Muscle layer of colon (tissue), 2 donors: ENCODE measurements at regions not wholly inside any gene's neighbourhood (a gene's known extent, or its start where the extent isn't known, plus 50 kb on each side); places are given as distances from the start of the nearest gene placed in this dataset.
"Not testable (repeated sequence)": the region's sequence is repeated elsewhere in the genome, so short reads cannot be mapped to it uniquely, and the experiment has no call there.

Source experiments
- H3K27ac ChIP-seq: one replicate; pipeline ENCODE4 v1.7.0; 2013; ENCODE audit warnings: low read depth, mild to moderate bottlenecking, low read length, moderate library complexity
- H3K27me3 ChIP-seq, 2 donors: one replicate each; pipeline ENCODE4 v1.7.0; 2013; ENCODE audit warnings: low read length in 2 of 2, mild to moderate bottlenecking in 2 of 2; ENCODE audit not compliant: insufficient read depth in 2 of 2, control insufficient read depth in 1 of 2
- H3K36me3 ChIP-seq: one replicate; pipeline ENCODE4 v1.7.0; 2013; ENCODE audit warnings: mild to moderate bottlenecking, low read length; ENCODE audit not compliant: insufficient read depth
- H3K4me1 ChIP-seq: one replicate; pipeline ENCODE4 v1.7.0; 2013; ENCODE audit warnings: mild to moderate bottlenecking, low read length; ENCODE audit not compliant: insufficient read depth
- H3K4me3 ChIP-seq, 2 donors: one replicate each; pipeline ENCODE4 v1.7.0; 2013; ENCODE audit warnings: low read length in 2 of 2, low read depth in 1 of 2, mild to moderate bottlenecking in 1 of 2, moderate library complexity in 1 of 2
- H3K9ac ChIP-seq: one replicate; pipeline ENCODE4 v1.7.0; 2013; ENCODE audit warnings: low read length
- H3K9me3 ChIP-seq: one replicate; pipeline ENCODE4 v1.7.0; 2013; ENCODE audit warnings: mild to moderate bottlenecking, low read length
- donor health status: abdominal sarcoma.
- donor health status: Adenocarcinoma of cecum.

DNA sequence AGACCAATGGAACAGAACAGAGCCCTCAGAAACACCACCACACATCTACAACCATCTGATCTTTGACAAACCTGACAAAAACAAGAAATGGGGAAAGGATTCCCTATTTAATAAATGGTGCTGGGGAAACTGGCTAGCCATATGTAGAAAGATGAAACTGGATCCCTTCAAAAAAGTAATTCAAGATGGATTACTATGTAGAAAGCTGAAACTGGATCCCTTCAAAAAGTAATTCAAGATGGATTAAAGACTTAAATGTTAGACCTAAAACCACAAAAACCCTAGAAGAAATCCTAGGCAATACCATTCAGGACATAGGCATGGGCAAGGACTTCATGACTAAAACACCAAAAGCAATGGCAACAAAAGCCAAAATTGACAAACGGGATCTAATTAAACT lies 221.6 kb upstream of the EDNRA start:
- H3K27me3 ChIP-seq, H3K9ac ChIP-seq, H3K36me3 ChIP-seq, H3K4me3 ChIP-seq, H3K9me3 ChIP-seq, H3K27ac ChIP-seq, H3K4me1 ChIP-seq: not testable (repeated sequence)

DNA sequence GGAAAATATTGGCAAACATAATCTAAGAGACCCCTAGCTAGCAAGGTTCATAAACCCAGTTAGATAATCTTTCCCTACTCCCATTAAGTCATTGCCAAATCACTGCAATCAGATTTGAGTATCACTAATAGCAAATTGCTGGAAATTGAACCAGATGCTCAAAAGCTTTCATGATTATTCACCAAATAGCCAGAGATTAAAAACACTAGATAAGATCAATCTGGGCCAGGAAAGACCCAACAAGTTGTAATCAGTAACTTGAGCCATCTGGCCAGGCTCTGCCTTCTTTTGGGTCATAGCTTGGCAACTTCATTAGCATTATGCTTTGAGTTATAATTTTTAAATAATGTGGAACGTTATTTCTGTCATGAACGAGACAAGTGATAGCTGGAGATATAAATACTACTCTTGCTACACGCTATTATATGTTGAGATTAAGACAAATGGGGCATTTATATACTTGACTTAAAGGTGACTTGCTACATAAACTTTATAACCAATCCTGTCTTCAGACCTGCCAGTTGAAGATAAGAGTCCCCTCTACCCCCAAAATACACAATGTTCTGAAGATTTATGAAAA lies 196.6 kb upstream of the EDNRA start:
- no peak overlapping the region for H3K9ac ChIP-seq

DNA sequence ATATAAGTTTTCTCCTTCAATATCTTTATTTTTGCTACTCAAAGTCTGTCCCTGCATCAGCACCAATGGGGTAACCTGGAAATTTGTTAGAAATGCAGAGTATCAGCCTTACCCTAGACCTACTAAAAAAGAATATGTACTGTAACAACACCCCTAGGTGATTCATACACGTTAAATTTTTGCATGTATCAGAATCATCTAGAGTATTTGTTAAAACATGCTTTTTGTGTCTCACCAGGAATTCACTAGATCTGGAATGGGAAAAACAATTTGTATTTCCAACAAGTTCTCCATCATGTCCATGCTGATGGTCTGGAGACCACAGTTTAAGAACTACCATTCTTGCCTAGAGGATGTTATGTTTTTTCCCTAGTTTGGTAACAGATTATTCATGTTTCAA lies 196.0 kb upstream of the EDNRA start:
- no peaks in the 10 kb centered on the region for H3K36me3 ChIP-seq
- H3K4me1 ChIP-seq: no peaks in the 10 kb centered on the region
- H3K4me3 ChIP-seq: no peak overlapping the region
- no peaks in the 10 kb centered on the region for H3K9me3 ChIP-seq
- H3K9ac ChIP-seq: no peak overlapping the region
- no peaks in the 10 kb centered on the region for H3K27me3 ChIP-seq
- H3K27ac ChIP-seq: no peak overlapping the region

More for the DNA sequence above, 196.6 kb upstream of the EDNRA start:
- Histone ChIP-seq H3K36me3 (no peaks in the 10 kb centered on the region), H3K4me3 (no peak overlapping the region), H3K27me3 (no peaks in the 10 kb centered on the region), H3K4me1 (no peaks in the 10 kb centered on the region), H3K27ac (no peak overlapping the region), H3K9me3 (no peaks in the 10 kb centered on the region)

DNA sequence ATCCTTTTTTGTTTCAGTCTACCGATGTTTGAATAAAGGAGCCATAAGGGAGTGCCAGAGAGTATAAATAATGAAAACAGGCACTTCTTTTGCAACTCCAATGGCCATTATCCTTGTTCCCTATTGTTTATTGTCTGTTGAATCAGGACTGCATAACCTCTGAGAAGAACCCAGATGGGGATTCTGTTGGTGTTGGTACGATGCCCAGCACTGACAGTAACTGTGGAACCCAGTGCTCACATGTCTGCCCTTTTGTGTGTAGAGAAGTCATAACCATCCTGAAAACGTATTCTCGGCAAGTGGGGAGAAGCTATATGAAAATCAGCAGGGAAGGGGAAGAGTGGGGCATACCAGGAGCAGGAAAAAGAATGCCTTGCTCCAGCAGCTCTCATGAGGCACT lies 195.1 kb upstream of the EDNRA start:
- no peak overlapping the region for H3K27ac ChIP-seq
- no peak overlapping the region for H3K4me3 ChIP-seq
- H3K36me3 ChIP-seq: no peaks in the 10 kb centered on the region

DNA sequence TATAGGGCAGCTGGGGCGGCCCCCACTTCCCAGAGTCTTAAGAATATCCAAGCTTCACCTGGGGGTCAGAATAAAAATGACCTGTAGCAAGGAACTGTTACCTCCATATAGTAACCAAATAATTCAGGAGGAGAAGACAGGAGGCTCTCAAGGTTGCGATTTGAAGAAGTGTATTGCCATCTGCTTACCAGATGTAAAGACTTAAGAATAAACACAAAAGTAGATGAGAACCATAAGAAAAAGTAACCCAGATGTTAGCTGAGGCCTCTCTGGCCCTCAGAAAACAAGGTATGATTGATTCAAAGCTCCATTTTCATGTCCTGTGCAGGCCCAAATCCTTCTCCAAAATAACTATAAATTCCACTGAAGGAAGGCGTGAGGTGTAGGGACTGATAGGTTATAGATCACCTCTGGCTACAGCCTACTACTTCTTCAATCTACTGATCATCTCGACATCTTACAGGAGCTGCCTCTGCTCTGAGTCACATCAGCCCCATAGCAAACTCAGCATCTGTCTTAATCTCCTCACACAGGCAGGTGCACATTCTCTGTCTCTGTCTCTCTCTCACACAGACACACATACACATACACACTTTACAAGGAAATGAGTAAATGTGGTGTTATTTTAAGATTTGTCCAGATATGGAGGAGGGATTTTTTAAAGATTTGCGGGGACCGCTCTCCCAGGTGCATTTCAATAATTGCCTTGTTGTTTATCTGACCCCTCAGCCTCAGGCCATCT lies 193.9 kb upstream of the EDNRA start:
- H3K27ac ChIP-seq: no peak overlapping the region
- no peaks in the 10 kb centered on the region for H3K4me1 ChIP-seq
- no peak overlapping the region for H3K9ac ChIP-seq
- H3K4me3 ChIP-seq: no peak overlapping the region
- no peaks in the 10 kb centered on the region for H3K27me3 ChIP-seq
- H3K9me3 ChIP-seq: no peaks in the 10 kb centered on the region
- no peaks in the 10 kb centered on the region for H3K36me3 ChIP-seq

More for the DNA sequence above, 195.1 kb upstream of the EDNRA start:
- no peaks in the 10 kb centered on the region for H3K27me3 ChIP-seq
- H3K9me3 ChIP-seq: no peaks in the 10 kb centered on the region
- H3K9ac ChIP-seq: no peak overlapping the region
- H3K4me1 ChIP-seq: no peaks in the 10 kb centered on the region

DNA sequence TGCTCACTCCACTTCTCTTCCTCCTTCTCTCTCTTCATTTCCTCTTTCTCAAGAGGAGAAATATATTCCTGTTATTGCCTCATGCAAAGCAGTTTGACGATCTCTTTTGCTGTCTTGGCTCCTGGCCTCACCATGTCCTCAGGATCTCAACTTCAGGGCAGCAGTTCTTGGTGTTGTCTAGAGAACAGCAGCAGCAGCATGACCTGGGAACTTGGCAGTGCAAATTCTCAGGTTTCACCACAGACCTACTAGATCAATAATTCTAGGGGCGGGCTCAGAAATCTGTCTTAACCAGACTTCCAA lies 193.4 kb upstream of the EDNRA start:
- H3K27ac ChIP-seq: no peak overlapping the region
- H3K27me3 ChIP-seq: no peaks in the 10 kb centered on the region
- H3K9me3 ChIP-seq: no peaks in the 10 kb centered on the region
- no peak overlapping the region for H3K9ac ChIP-seq
- no peaks in the 10 kb centered on the region for H3K4me1 ChIP-seq
- no peak overlapping the region for H3K4me3 ChIP-seq
- no peaks in the 10 kb centered on the region for H3K36me3 ChIP-seq

DNA sequence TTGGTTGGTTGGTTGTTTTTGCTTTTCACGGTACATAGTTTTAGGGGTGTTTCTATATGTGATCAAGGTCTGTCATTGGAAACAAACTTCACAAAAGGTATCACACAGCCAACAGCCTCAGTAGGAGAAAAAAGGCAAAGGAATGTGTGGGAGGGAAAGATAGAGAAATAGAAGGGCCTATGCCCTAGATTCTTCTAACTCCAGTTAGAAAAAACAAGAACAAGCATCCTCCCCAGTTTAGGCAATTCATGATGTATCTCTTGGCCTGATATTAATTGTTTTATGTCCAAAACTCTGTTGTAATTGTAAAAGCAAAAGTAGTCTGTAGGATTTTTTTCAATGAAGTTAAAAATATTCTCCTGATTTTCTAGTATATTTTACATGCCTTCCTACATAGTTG lies 192.4 kb upstream of the EDNRA start:
- Histone ChIP-seq H3K9me3 (no peaks in the 10 kb centered on the region), H3K4me3 (no peak overlapping the region), H3K36me3 (no peaks in the 10 kb centered on the region), H3K4me1 (no peaks in the 10 kb centered on the region), H3K27ac (no peak overlapping the region), H3K27me3 (no peaks in the 10 kb centered on the region), H3K9ac (no peak overlapping the region)

DNA sequence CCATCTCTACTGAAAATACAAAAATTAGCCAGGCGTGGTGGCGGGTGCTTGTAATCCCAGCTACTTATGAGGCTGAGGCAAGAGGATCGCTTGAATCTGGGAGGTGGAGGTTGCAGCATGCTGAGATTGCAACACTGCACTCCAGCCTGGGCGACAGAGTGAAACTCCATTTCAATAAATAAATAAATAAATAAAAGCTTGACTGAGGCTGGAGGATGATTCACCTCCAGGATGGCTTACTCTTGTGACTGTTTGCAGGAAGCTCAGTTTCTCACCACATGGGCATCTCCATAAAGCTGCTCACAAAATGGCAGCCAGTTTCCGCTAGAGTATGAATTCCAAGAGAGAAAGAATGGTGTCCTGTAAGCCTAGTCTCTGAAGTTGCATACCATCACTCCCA lies 191.7 kb upstream of the EDNRA start:
- no peak overlapping the region for H3K9ac ChIP-seq
- no peaks in the 10 kb centered on the region for H3K4me1 ChIP-seq
- H3K27me3 ChIP-seq: no peaks in the 10 kb centered on the region
- no peak overlapping the region for H3K4me3 ChIP-seq
- H3K36me3 ChIP-seq: no peaks in the 10 kb centered on the region
- no peaks in the 10 kb centered on the region for H3K9me3 ChIP-seq
- no peak overlapping the region for H3K27ac ChIP-seq

DNA sequence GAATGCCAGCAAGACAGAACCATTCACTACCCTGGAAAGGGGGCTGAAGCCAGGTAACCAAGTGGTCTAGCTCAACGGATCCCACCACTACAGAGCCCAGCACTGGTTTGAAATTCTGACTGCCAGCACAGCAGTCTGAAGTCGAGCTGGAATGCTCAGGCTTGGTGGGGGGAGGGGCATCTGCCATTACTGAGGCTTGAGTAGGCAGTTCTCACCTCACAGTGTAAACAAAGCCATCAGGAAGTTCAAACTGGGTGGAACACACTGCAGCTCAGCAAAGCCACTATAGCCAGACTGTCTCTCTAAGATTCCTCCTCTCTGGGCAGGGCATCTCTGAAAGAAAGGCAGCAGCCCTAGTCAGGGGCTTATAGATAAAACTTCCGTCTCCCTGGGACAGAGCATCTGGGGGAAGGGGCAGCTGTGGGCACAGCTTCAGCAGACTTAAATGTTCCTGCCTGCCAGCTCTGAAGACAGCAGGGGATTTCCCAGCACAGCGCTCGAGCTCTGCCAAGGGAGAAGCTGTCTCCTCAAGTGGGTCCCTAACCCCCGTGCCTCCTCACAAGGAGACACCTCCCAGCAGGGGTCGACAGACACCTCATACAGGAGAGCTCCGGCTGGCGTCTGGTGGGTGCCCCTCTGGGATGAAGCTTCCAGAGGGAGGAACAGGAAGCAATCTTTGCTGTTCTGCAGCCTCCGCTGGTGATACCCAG lies 188.1 kb upstream of the EDNRA start:
- not testable (repeated sequence) for H3K36me3 ChIP-seq, H3K4me1 ChIP-seq, H3K4me3 ChIP-seq, H3K27ac ChIP-seq, H3K27me3 ChIP-seq, H3K9ac ChIP-seq, H3K9me3 ChIP-seq

DNA sequence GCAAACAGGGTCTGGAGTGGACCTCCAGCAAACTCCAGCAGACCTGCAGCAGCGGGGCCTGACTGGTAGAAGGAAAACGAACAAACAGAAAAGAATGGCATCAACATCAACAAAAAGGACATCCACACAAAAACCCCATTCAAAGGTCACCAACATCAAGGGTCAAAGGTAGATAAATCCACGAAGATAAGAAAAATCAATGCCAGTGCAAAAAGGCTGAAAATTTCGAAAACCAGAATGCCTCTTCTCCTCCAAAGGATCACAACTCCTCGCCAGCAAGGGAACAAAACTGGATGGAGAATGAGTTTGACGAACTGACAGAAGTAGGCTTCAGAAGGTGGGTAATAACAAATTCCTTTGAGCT lies 187.6 kb upstream of the EDNRA start:
- H3K4me1 ChIP-seq, H3K27ac ChIP-seq, H3K9me3 ChIP-seq, H3K36me3 ChIP-seq, H3K9ac ChIP-seq, H3K27me3 ChIP-seq, H3K4me3 ChIP-seq: not testable (repeated sequence)

DNA sequence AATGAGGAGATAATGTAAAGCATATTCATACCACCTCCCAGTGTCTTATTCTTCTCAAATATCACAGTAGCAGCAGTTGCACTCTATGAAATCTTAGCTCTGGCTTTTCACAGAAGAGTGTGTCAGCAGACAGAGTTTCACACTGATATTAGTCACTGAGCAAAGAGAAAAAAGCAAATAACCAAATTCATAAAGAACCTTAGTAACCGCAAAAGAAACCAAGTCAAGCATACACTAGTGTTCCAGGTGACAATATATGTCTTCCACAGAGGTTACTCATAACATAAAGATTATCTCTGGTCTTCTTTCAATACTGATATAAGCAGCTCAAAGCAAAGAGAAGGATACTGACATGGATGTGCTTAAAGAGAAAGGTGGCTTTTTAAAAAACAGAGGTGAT lies 181.7 kb upstream of the EDNRA start:
- no peak overlapping the region for H3K27ac ChIP-seq
- no peaks in the 10 kb centered on the region for H3K9me3 ChIP-seq
- H3K27me3 ChIP-seq: no peaks in the 10 kb centered on the region
- H3K4me3 ChIP-seq: no peak overlapping the region
- H3K9ac ChIP-seq: no peak overlapping the region
- no peaks in the 10 kb centered on the region for H3K36me3 ChIP-seq
- no peaks in the 10 kb centered on the region for H3K4me1 ChIP-seq
